GM12801 (cell line): ENCODE measurements at regions not wholly inside any gene's neighbourhood (a gene's known extent, or its start where the extent isn't known, plus 50 kb on each side); places are given as distances from the start of the nearest gene placed in this dataset.

Experiments
- CTCF ChIP-seq: IDR thresholded peaks from one replicate; pipeline ENCODE4 v1.5.1; 2011; ENCODE audit warnings: control low read depth; ENCODE audit not compliant: insufficient read length; ENCODE audit errors: extremely low read depth

- no peak for TF ChIP-seq CTCF
These were observed 189.0 kb upstream of the THUMPD2 start for GRCh38 chr2:39968037-39968436.

GRCh38 chr2:39954346-39954745 is 175.3 kb upstream of the THUMPD2 start:
- TF ChIP-seq CTCF, result no peak

- no peak for TF ChIP-seq CTCF
These were observed 170.1 kb upstream of the THUMPD2 start for GRCh38 chr2:39949131-39949530.

- no peak for TF ChIP-seq CTCF
These were observed 169.1 kb upstream of the THUMPD2 start for GRCh38 chr2:39948016-39948719.

GRCh38 chr2:39947294-39948015 is 168.4 kb upstream of the THUMPD2 start:
- no peak for TF ChIP-seq CTCF

GRCh38 chr2:39942950-39943349 is 163.9 kb upstream of the THUMPD2 start:
- no peak for TF ChIP-seq CTCF

GRCh38 chr2:39938035-39938835 is 159.2 kb upstream of the THUMPD2 start:
- TF ChIP-seq CTCF, result no peak
